ENCODE measurements at regions not wholly inside any gene's neighbourhood (a gene's known extent, or its start where the extent isn't known, plus 50 kb on each side); places are given as distances from the start of the nearest gene placed in this dataset.

GRCh38 chr5:86879086-86879485 is 261.3 kb downstream of the COX7C start:
- no peak for DNase-seq (ENCODE audit: low spot score)

GRCh38 chr5:86880344-86880743 is 262.6 kb downstream of the COX7C start:
- no peak for DNase-seq (ENCODE audit: low spot score)

DNA sequence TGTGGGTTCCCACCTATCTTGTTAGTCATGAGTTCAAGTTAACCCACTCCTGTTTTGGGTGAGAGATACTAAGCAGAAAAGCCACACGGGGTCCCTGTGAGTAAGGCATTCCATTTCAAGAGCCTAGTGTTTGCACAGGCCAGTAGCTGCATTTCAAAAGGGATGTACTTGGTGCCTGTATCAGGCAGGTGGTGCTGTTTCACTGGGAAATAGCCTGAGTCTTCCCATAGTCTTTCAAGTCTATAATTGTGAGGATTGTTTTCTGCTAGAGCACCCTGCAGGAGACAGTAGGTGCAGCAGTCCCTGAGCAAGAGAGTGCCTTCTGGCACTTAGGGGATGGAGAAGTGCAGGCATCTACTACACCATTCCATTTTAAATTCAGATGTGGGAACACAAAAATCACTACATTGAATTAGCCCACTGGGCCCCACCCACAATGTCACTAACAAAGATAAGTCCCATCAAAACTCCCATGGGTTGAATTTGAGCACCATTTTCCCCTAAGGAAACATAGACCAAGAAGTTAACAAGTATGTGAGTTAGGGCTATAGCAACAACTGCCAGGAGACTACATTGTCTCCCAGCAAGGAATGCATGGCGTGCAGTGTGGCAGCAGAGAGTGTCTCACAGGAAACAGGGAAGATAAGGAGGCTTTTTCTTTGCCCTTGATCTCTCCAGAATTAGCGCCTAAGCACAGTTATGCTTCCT is 263.2 kb downstream of the COX7C start:
- DNase-seq (ENCODE audit: low spot score): peak; percentile 51

DNA sequence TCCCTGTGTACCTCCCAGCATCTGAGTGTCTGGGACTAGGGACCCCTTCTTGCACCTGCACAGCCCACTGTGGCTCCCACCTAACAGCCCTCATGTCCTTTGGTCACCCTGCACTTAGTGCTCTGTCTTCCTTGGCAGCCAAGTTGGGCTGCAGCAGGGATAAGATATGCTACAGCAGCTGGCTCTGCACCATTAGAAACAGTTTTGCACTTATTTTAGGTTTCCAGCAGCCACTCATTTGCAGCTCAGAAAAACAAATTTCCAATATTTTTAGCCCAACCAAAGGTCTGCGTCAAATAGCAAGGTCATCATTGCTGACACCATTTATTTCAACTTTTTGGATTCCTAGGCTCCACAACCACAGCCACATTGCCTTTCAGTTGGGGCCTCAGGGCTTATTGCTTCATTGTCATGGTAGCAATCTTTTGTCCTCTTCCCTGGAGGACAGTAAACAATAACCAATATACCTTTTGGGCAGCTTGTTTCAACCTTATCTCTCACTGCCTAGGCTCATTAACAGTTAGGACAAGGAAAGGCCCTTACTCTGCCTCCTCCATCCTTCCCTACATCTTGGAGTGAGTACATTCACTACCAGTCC is 263.9 kb downstream of the COX7C start:
- DNase-seq (ENCODE audit: low spot score): no peak

DNA sequence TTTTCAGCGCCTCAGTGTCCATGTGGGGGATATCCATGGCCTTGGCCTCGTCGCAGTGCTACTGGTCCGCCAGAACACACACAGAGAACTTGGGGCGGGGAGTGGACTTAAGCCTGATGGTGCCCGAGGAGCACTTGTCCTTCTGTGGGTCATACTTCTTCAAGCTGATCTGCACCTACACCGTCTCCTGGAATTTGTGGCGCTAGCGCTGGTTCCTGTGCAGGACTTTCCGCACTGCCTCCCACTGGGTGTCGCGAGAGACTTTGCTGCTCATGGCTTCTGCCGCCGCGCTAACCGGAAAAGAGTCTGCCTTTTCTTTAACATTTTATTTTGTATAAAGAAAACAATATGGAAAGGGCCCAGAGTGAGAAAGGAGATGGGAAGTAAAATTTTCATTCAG is 266.9 kb downstream of the COX7C start:
- no peak for DNase-seq (ENCODE audit: low spot score)

GRCh38 chr5:86885011-86885410 is 267.3 kb downstream of the COX7C start:
- DNase-seq (ENCODE audit: low spot score): no peak

DNA sequence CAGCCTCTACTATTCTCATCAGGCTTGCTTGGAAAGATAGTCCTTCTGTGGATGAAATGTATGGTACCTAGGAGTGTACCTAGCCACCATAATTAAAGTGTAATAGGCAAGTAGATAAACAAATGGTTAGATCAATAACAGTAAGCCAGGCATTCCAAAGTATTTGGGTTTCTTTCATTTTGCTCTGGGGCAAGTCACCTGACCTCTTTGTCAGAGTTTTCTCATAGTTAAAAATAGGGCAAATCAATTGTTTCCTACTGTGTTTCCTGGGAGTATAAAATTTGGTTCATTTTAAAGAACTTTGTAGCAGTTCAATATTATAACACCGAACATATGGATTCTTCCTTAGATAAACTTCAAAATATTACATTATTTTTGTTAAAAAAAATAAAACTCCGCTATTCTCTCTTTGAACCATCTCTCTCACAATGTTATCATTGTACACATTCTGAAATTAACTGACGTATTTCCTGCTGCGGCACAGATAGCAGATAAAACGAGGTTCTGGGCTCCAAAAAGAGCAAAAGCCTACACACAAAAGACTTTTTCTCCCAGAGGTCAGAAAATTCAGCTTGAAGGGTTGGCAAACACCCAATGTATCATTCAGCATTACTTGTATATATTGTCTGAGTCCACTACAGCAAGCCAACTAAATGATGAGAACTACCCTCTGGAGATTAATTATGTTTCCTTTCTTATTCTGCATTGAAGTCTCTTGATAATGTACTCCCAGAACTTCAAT is 267.9 kb downstream of the COX7C start:
- DNase-seq (ENCODE audit: low spot score): no peak

DNA sequence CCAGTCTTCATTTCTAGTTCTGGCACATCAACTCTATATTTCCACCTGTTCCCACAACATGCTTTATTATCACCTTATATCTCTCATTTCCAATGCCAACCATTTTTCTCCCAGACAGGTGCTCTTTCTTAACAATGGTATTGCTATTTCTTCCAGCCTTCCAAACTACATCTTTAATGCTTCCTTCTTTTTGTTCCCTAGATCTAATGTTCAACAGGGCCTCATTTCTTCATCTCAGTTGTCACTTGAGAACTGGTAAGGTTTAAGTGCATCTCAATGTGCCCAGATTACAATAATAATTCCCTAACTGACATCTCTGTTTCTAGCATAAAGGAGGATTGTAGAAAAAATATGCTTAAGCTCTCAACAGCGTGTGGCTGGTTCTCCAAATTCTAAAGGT is 272.6 kb downstream of the COX7C start:
- DNase-seq (ENCODE audit: low spot score): no peak

DNA sequence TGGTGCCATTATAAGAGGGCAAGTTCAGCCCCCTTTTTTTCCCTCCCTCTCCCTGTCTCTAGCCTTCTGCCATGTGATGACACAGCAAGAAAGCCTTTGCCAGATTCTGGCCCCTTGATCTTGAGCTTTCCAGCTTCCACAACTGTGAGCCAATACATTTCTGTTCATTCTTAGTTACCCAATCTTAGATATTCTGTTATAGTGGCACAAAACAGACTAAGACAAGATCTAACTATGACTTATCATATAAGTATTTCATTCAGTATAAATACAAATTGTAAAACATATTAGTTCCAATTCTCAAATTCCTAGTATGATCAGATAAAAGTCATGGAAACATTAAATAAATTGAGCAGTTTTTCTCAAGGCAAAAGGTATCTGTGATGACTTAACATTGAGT is 276.3 kb downstream of the COX7C start:
- no peak for DNase-seq (ENCODE audit: low spot score)

DNA sequence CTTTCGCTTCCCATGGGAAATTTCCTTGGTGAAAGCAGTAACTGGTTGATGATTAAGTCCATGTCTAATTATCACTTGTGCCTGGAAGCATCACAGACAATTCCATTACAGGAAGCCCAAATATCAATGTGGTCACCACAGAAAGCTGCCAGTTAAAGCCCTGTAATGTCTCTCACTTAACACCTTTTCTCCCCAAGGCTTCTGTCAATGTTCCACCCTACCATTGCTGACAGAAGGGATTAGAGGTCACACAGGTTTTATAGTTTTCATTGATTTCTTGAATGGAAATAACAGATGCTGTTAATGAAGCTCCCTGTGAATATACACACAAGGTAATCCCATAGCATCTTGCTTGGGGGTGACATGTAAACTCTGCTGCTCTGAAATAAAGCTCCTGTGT is 279.2 kb downstream of the COX7C start:
- no peak for DNase-seq (ENCODE audit: low spot score)

GRCh38 chr5:86909418-86910295 is 291.9 kb downstream of the COX7C start:
- no peak for DNase-seq (ENCODE audit: low spot score)

DNA sequence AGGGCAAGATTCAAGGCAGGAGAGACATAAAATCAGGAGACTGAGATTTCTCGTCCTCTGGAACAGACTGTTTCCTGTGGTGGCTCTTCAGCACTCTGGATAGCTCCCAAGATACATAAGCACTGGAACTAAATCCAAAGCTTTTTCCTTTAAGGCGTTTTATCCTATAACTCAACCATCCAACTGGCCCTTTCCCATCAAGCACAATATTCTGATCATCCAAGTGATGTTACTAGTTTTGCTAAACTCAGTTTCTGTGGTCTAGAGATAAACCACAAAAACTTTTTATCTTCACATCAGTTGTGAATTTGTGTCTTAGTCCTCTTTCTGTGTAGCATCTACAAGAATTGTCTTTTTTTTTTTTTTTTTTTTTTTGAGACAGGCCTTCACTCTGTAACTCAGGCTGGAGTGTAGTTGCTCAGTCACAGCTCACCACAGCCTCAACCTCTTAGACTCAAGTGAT is 299.4 kb downstream of the COX7C start:
- DNase-seq (ENCODE audit: low spot score): peak; percentile 21

- peak; percentile 28 for DNase-seq (ENCODE audit: low spot score)
Observed at GRCh38 chr5:86918246-86918645, 300.5 kb downstream of the COX7C start.

GRCh38 chr5:86926033-86926432 is 308.3 kb downstream of the COX7C start:
- no peak for DNase-seq (ENCODE audit: low spot score)

DNA sequence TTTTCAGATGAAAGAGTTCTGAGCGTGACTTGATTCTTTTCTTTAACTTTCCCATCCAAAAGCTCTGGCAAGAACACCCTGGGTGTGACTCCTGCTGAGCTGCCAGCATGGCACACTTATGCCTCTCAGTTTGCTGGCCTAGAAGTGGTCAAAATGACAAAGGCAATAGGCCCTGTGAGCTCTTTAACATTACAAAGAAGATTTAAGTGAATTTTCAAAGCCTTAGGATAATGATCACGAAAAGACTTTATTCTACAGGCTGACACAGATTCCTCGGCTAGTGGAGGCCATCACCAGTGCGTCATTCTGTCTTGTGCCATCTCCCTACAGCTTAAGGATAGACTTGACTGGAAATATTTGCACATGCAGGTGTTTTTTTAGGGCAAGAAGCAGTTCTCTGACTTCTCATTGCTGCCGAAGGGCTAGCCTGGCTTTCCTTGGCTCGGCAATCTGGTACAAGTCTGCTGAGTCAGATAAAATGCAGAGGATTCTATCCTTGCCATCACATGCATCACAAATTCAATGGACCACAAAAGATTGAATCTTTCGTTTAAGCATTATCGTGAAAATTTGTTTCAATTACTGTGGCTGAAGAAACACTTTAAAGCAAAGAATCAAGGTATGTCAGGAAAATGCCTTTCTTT is 311.5 kb downstream of the COX7C start:
- no peak for DNase-seq (ENCODE audit: low spot score)

- no peak for DNase-seq (ENCODE audit: low spot score)
Observed at GRCh38 chr5:86951761-86952160, 315.9 kb upstream of the RASA1 start.

- no peak for DNase-seq (ENCODE audit: low spot score)
Observed at GRCh38 chr5:86964889-86965288, 302.8 kb upstream of the RASA1 start.

DNA sequence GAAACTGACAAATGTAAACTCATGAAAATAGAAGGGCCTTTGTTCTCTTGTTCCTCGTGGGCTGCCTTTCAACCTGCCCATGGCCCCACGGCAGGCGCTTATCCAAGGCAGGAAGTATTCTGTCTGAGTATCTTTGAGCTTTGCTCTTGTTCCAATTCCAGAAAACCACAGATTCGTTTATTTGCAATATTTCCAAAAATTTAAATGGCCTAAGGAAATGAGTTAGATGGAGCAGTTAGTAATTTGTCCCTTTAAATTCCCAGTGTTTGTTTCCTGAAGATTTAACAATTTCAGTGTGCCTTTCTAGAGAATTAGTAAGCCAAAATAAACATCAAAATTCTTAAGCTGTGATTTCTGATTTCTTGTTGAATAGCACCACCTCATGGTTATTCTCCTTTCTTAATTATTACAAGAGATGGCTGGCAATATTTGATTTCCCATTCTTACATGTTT is 299.4 kb upstream of the RASA1 start:
- DNase-seq (ENCODE audit: low spot score): peak; percentile 24

DNA sequence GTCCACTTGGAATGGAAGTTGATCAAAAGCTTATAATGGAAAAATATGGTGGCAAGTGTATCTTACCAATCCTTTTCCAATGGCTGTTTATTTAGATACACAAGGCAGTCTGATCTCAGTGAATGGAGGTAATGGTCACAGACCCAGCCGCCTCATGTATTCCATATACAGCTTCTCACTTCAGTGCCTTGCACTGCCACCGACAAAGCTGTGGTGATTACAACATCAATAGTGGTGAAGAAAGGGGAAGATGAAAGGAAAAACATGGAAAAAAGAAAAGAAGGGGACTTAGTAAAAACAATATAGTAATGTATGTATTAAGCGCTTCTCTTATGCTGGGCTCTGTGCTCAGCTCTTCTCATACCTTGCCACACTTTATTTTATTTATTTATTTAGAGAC is 297.3 kb upstream of the RASA1 start:
- DNase-seq (ENCODE audit: low spot score): no peak

- DNase-seq (ENCODE audit: low spot score): peak; percentile 13
Observed at GRCh38 chr5:86971034-86971571, 296.6 kb upstream of the RASA1 start.

- DNase-seq (ENCODE audit: low spot score): no peak
Observed at GRCh38 chr5:86974955-86975354, 292.7 kb upstream of the RASA1 start.
